ENCODE measurements at regions not wholly inside any gene's neighbourhood (a gene's known extent, or its start where the extent isn't known, plus 50 kb on each side); places are given as distances from the start of the nearest gene placed in this dataset.

GRCh38 chr2:12910431-12910830, 193.7 kb downstream of the TRIB2 start:
- TF ChIP-seq EZH2 (IDR thresholded peaks at IDR 0.05; ENCODE audit: low read length, missing control alignments) (no peak), CTCF (conservative IDR thresholded peaks at IDR 0.05 in 1 of 2, IDR thresholded peaks at IDR 0.05 in 1 of 2; ENCODE audit: low read depth in 1 of 2, low read length in 2 of 2) (no peak)
- Histone ChIP-seq H3K9me3 (ENCODE audit: control insufficient read depth, insufficient read depth, low read depth, low read length) (no peaks in the 10 kb centered on the region), H3K4me2 (ENCODE audit: extremely low read depth, insufficient read depth, low read length) (no peak overlapping the region), H4K20me1 (ENCODE audit: control insufficient read depth, extremely low read depth, insufficient read depth, low read length) (no peaks in the 10 kb centered on the region), H3K9ac (ENCODE audit: insufficient read depth, low read length) (no peak overlapping the region), H3K27me3 (ENCODE audit: control insufficient read depth, insufficient read depth, low read length) (no peaks in the 10 kb centered on the region), H3K4me1 (ENCODE audit: control insufficient read depth, extremely low read depth, insufficient read depth, low read length) (no peaks in the 10 kb centered on the region), H2AFZ (ENCODE audit: low read length) (no peak overlapping the region), H3K4me3 (replicated peaks in 1 of 4; ENCODE audit: control extremely low read depth in 1 of 4, insufficient read depth in 1 of 4, low read depth in 3 of 4, low read length in 4 of 4) (no peak overlapping the region), H3K27ac (ENCODE audit: insufficient read depth, low read length) (no peak overlapping the region), H3K36me3 (ENCODE audit: control insufficient read depth, insufficient read depth, low read length) (no peaks in the 10 kb centered on the region), H3K79me2 (ENCODE audit: control insufficient read depth, insufficient read depth, low read length) (no peaks in the 10 kb centered on the region)
- DNase-seq (ENCODE audit: low read depth in 2 of 2), result peak in 1 of 2 donors; percentile 61

GRCh38 chr2:12915787-12916186, 199.1 kb downstream of the TRIB2 start:
- Histone ChIP-seq H3K4me2 (ENCODE audit: extremely low read depth, insufficient read depth, low read length) (no peak overlapping the region), H3K4me1 (ENCODE audit: control insufficient read depth, extremely low read depth, insufficient read depth, low read length) (peaks cover 3% of the 10 kb centered on the region), H3K9ac (ENCODE audit: insufficient read depth, low read length) (no peak overlapping the region), H3K36me3 (ENCODE audit: control insufficient read depth, insufficient read depth, low read length) (no peaks in the 10 kb centered on the region), H3K4me3 (replicated peaks in 1 of 4; ENCODE audit: control extremely low read depth in 1 of 4, insufficient read depth in 1 of 4, low read depth in 3 of 4, low read length in 4 of 4) (no peak overlapping the region), H3K27me3 (ENCODE audit: control insufficient read depth, insufficient read depth, low read length) (no peaks in the 10 kb centered on the region), H3K9me3 (ENCODE audit: control insufficient read depth, insufficient read depth, low read depth, low read length) (no peaks in the 10 kb centered on the region), H3K79me2 (ENCODE audit: control insufficient read depth, insufficient read depth, low read length) (no peaks in the 10 kb centered on the region), H4K20me1 (ENCODE audit: control insufficient read depth, extremely low read depth, insufficient read depth, low read length) (no peaks in the 10 kb centered on the region), H2AFZ (ENCODE audit: low read length) (no peak overlapping the region), H3K27ac (ENCODE audit: insufficient read depth, low read length) (no peak overlapping the region)
- DNase-seq (ENCODE audit: low read depth in 2 of 2), result peak; percentile 40 to 64
- TF ChIP-seq CTCF (conservative IDR thresholded peaks at IDR 0.05 in 1 of 2, IDR thresholded peaks at IDR 0.05 in 1 of 2; ENCODE audit: low read depth in 1 of 2, low read length in 2 of 2) (no peak), EZH2 (IDR thresholded peaks at IDR 0.05; ENCODE audit: low read length, missing control alignments) (no peak)

GRCh38 chr2:12918138-12918834, 201.6 kb downstream of the TRIB2 start:
- Histone ChIP-seq H3K27ac (ENCODE audit: insufficient read depth, low read length) (peak overlapping the region; percentile 44), H4K20me1 (ENCODE audit: control insufficient read depth, extremely low read depth, insufficient read depth, low read length) (no peaks in the 10 kb centered on the region), H3K27me3 (ENCODE audit: control insufficient read depth, insufficient read depth, low read length) (no peaks in the 10 kb centered on the region), H3K4me3 (replicated peaks in 1 of 4; ENCODE audit: control extremely low read depth in 1 of 4, insufficient read depth in 1 of 4, low read depth in 3 of 4, low read length in 4 of 4) (no peak overlapping the region), H2AFZ (ENCODE audit: low read length) (no peak overlapping the region), H3K9ac (ENCODE audit: insufficient read depth, low read length) (no peak overlapping the region), H3K9me3 (ENCODE audit: control insufficient read depth, insufficient read depth, low read depth, low read length) (no peaks in the 10 kb centered on the region), H3K4me2 (ENCODE audit: extremely low read depth, insufficient read depth, low read length) (peak overlapping the region; percentile 73), H3K4me1 (ENCODE audit: control insufficient read depth, extremely low read depth, insufficient read depth, low read length) (peaks cover 3% of the 10 kb centered on the region), H3K79me2 (ENCODE audit: control insufficient read depth, insufficient read depth, low read length) (no peaks in the 10 kb centered on the region), H3K36me3 (ENCODE audit: control insufficient read depth, insufficient read depth, low read length) (no peaks in the 10 kb centered on the region)
- TF ChIP-seq CTCF (conservative IDR thresholded peaks at IDR 0.05 in 1 of 2, IDR thresholded peaks at IDR 0.05 in 1 of 2; ENCODE audit: low read depth in 1 of 2, low read length in 2 of 2), result no peak
- no peak for TF ChIP-seq EZH2 (IDR thresholded peaks at IDR 0.05; ENCODE audit: low read length, missing control alignments)
- DNase-seq (ENCODE audit: low read depth in 2 of 2), result peak in 1 of 2 donors; percentile 76
